ENCODE measurements at regions not wholly inside any gene's neighbourhood (a gene's known extent, or its start where the extent isn't known, plus 50 kb on each side); places are given as distances from the start of the nearest gene placed in this dataset.

- WGBS (ENCODE audit: insufficient coverage), result 96% methylated on average over 8 of the region's 11 CpGs
- Histone ChIP-seq H3K27me3 (replicated peaks in 1 of 2; ENCODE audit: control insufficient read depth in 2 of 2, extremely low read depth in 1 of 2, insufficient read depth in 2 of 2, low read length in 1 of 2) (peaks cover 0 to 10% of the 10 kb centered on the region in 2 experiments), H3K9me3 (no peaks in the 10 kb centered on the region), H3K4me1 (ENCODE audit: control insufficient read depth in 1 of 2, extremely low read depth in 1 of 2, insufficient read depth in 2 of 2, low read length in 2 of 2) (no peaks in the 10 kb centered on the region), H3K4me3 (ENCODE audit: control insufficient read depth in 1 of 2, extremely low read depth in 1 of 2, low read length in 1 of 2) (no peak overlapping the region), H3K36me3 (ENCODE audit: control insufficient read depth in 2 of 2, extremely low read depth in 1 of 2, insufficient read depth in 1 of 2, low read length in 1 of 2) (no peaks in the 10 kb centered on the region), H3K27ac (ENCODE audit: low read length) (no peak overlapping the region)
- no peaks in the 10 kb centered on the region for H3K4me1 Mint-ChIP-seq
- ChIA-PET CTCF (no interaction called here), POLR2A (no interaction called here)
- no peak for ATAC-seq (replicated peaks in 1 of 4)
- no peak overlapping the region for H3K4me3 Mint-ChIP-seq
- no peak for DNase-seq
- no peak overlapping the region for H3K27ac Mint-ChIP-seq
- H3K9me3 Mint-ChIP-seq, result peaks cover 0 to 4% (median 0%) of the 10 kb centered on the region in 3 donors
- no peaks in the 10 kb centered on the region for H3K36me3 Mint-ChIP-seq
- peaks cover 2 to 3% of the 10 kb centered on the region in 2 donors for H3K27me3 Mint-ChIP-seq
These were observed 420.5 kb downstream of the TCERG1L start for GRCh38 chr10:130891066-130891465.

GRCh38 chr10:130894471-130894870 is 417.1 kb downstream of the TCERG1L start:
- Mint-ChIP-seq H3K4me1 (no peaks in the 10 kb centered on the region), H3K27me3 (no peaks in the 10 kb centered on the region), H3K27ac (no peak overlapping the region), H3K9me3 (peaks cover 0 to 4% (median 0%) of the 10 kb centered on the region in 3 donors), H3K36me3 (no peaks in the 10 kb centered on the region), H3K4me3 (no peak overlapping the region)
- Histone ChIP-seq H3K4me1 (ENCODE audit: control insufficient read depth in 1 of 2, extremely low read depth in 1 of 2, insufficient read depth in 2 of 2, low read length in 2 of 2) (no peaks in the 10 kb centered on the region), H3K27ac (ENCODE audit: low read length) (no peak overlapping the region), H3K27me3 (replicated peaks in 1 of 2; ENCODE audit: control insufficient read depth in 2 of 2, extremely low read depth in 1 of 2, insufficient read depth in 2 of 2, low read length in 1 of 2) (peaks cover 0 to 7% of the 10 kb centered on the region in 2 experiments), H3K9me3 (no peaks in the 10 kb centered on the region), H3K36me3 (ENCODE audit: control insufficient read depth in 2 of 2, extremely low read depth in 1 of 2, insufficient read depth in 1 of 2, low read length in 1 of 2) (no peaks in the 10 kb centered on the region), H3K4me3 (ENCODE audit: control insufficient read depth in 1 of 2, extremely low read depth in 1 of 2, low read length in 1 of 2) (no peak overlapping the region)
- 53% methylated on average over 3 of the region's 7 CpGs for WGBS (ENCODE audit: insufficient coverage)
- ATAC-seq (replicated peaks in 1 of 4) (no peak), DNase-seq (no peak)
- POLR2A ChIA-PET, result no interaction called here
- CTCF ChIA-PET, result no interaction called here

GRCh38 chr10:130895161-130895560 is 416.4 kb downstream of the TCERG1L start:
- Mint-ChIP-seq H3K4me1 (no peaks in the 10 kb centered on the region), H3K9me3 (peaks cover 0 to 4% (median 0%) of the 10 kb centered on the region in 3 donors), H3K27me3 (no peaks in the 10 kb centered on the region), H3K36me3 (no peaks in the 10 kb centered on the region), H3K4me3 (no peak overlapping the region), H3K27ac (no peak overlapping the region)
- Histone ChIP-seq H3K27ac (ENCODE audit: low read length) (no peak overlapping the region), H3K4me3 (ENCODE audit: control insufficient read depth in 1 of 2, extremely low read depth in 1 of 2, low read length in 1 of 2) (no peak overlapping the region), H3K4me1 (ENCODE audit: control insufficient read depth in 1 of 2, extremely low read depth in 1 of 2, insufficient read depth in 2 of 2, low read length in 2 of 2) (no peaks in the 10 kb centered on the region), H3K27me3 (replicated peaks in 1 of 2; ENCODE audit: control insufficient read depth in 2 of 2, extremely low read depth in 1 of 2, insufficient read depth in 2 of 2, low read length in 1 of 2) (peaks cover 0 to 7% of the 10 kb centered on the region in 2 experiments), H3K36me3 (ENCODE audit: control insufficient read depth in 2 of 2, extremely low read depth in 1 of 2, insufficient read depth in 1 of 2, low read length in 1 of 2) (no peaks in the 10 kb centered on the region), H3K9me3 (no peaks in the 10 kb centered on the region)
- ChIA-PET CTCF (no interaction called here), POLR2A (no interaction called here)
- no peak for ATAC-seq (replicated peaks in 1 of 4)
- whole genome bisulfite sequencing (ENCODE audit: insufficient coverage), result no CpG with 5 or more reads among the region's 3 CpGs
- DNase-seq, result no peak

- Histone ChIP-seq H3K9me3 (no peaks in the 10 kb centered on the region), H3K27ac (ENCODE audit: low read length) (no peak overlapping the region), H3K27me3 (replicated peaks in 1 of 2; ENCODE audit: control insufficient read depth in 2 of 2, extremely low read depth in 1 of 2, insufficient read depth in 2 of 2, low read length in 1 of 2) (peaks cover 0 to 7% of the 10 kb centered on the region in 2 experiments), H3K36me3 (ENCODE audit: control insufficient read depth in 2 of 2, extremely low read depth in 1 of 2, insufficient read depth in 1 of 2, low read length in 1 of 2) (no peaks in the 10 kb centered on the region), H3K4me3 (ENCODE audit: control insufficient read depth in 1 of 2, extremely low read depth in 1 of 2, low read length in 1 of 2) (no peak overlapping the region), H3K4me1 (ENCODE audit: control insufficient read depth in 1 of 2, extremely low read depth in 1 of 2, insufficient read depth in 2 of 2, low read length in 2 of 2) (no peaks in the 10 kb centered on the region)
- no peaks in the 10 kb centered on the region for H3K9me3 Mint-ChIP-seq
- no peak for ATAC-seq (replicated peaks in 1 of 4)
- no peaks in the 10 kb centered on the region for H3K4me1 Mint-ChIP-seq
- DNase-seq, result no peak
- H3K4me3 Mint-ChIP-seq, result no peak overlapping the region
- WGBS (ENCODE audit: insufficient coverage), result 84% methylated on average over 4 of the region's 5 CpGs
- CTCF ChIA-PET, result no interaction called here
- H3K27ac Mint-ChIP-seq, result no peak overlapping the region
- H3K36me3 Mint-ChIP-seq, result no peaks in the 10 kb centered on the region
- H3K27me3 Mint-ChIP-seq, result no peaks in the 10 kb centered on the region
- POLR2A ChIA-PET, result no interaction called here
These were observed 413.7 kb downstream of the TCERG1L start for GRCh38 chr10:130897815-130898214.

GRCh38 chr10:130898381-130898780 is 413.1 kb downstream of the TCERG1L start:
- Mint-ChIP-seq H3K27me3 (no peaks in the 10 kb centered on the region), H3K4me3 (no peak overlapping the region), H3K27ac (no peak overlapping the region), H3K9me3 (no peaks in the 10 kb centered on the region), H3K4me1 (no peaks in the 10 kb centered on the region), H3K36me3 (no peaks in the 10 kb centered on the region)
- H3K4me1 ChIP-seq (ENCODE audit: control insufficient read depth in 1 of 2, extremely low read depth in 1 of 2, insufficient read depth in 2 of 2, low read length in 2 of 2), result no peaks in the 10 kb centered on the region
- no peak for DNase-seq
- no peaks in the 10 kb centered on the region for H3K36me3 ChIP-seq (ENCODE audit: control insufficient read depth in 2 of 2, extremely low read depth in 1 of 2, insufficient read depth in 1 of 2, low read length in 1 of 2)
- H3K9me3 ChIP-seq, result no peaks in the 10 kb centered on the region
- no peak overlapping the region for H3K27ac ChIP-seq (ENCODE audit: low read length)
- ATAC-seq (replicated peaks in 1 of 4), result no peak
- CTCF ChIA-PET, result no interaction called here
- H3K27me3 ChIP-seq (replicated peaks in 1 of 2; ENCODE audit: control insufficient read depth in 2 of 2, extremely low read depth in 1 of 2, insufficient read depth in 2 of 2, low read length in 1 of 2), result peaks cover 0 to 7% of the 10 kb centered on the region in 2 experiments
- H3K4me3 ChIP-seq (ENCODE audit: control insufficient read depth in 1 of 2, extremely low read depth in 1 of 2, low read length in 1 of 2), result no peak overlapping the region
- 71% methylated on average over 5 of the region's 6 CpGs for WGBS (ENCODE audit: insufficient coverage)
- POLR2A ChIA-PET, result no interaction called here

GRCh38 chr10:130899856-130900255 is 411.7 kb downstream of the TCERG1L start:
- Histone ChIP-seq H3K4me1 (ENCODE audit: control insufficient read depth in 1 of 2, extremely low read depth in 1 of 2, insufficient read depth in 2 of 2, low read length in 2 of 2) (no peaks in the 10 kb centered on the region), H3K27me3 (replicated peaks in 1 of 2; ENCODE audit: control insufficient read depth in 2 of 2, extremely low read depth in 1 of 2, insufficient read depth in 2 of 2, low read length in 1 of 2) (peaks cover 0 to 7% of the 10 kb centered on the region in 2 experiments), H3K4me3 (ENCODE audit: control insufficient read depth in 1 of 2, extremely low read depth in 1 of 2, low read length in 1 of 2) (no peak overlapping the region), H3K36me3 (ENCODE audit: control insufficient read depth in 2 of 2, extremely low read depth in 1 of 2, insufficient read depth in 1 of 2, low read length in 1 of 2) (no peaks in the 10 kb centered on the region), H3K27ac (ENCODE audit: low read length) (no peak overlapping the region), H3K9me3 (no peaks in the 10 kb centered on the region)
- Mint-ChIP-seq H3K4me1 (no peaks in the 10 kb centered on the region), H3K27ac (no peak overlapping the region), H3K27me3 (no peaks in the 10 kb centered on the region), H3K4me3 (no peak overlapping the region), H3K9me3 (no peaks in the 10 kb centered on the region), H3K36me3 (no peaks in the 10 kb centered on the region)
- ATAC-seq (replicated peaks in 1 of 4) (no peak), DNase-seq (no peak)
- POLR2A ChIA-PET, result no interaction called here
- CTCF ChIA-PET, result no interaction called here
- WGBS (ENCODE audit: insufficient coverage), result 87% methylated on average over 4 of the region's 12 CpGs

GRCh38 chr10:130900441-130901160 is 410.9 kb downstream of the TCERG1L start:
- no peaks in the 10 kb centered on the region for H3K36me3 Mint-ChIP-seq
- H3K4me1 Mint-ChIP-seq, result no peaks in the 10 kb centered on the region
- H3K9me3 Mint-ChIP-seq, result no peaks in the 10 kb centered on the region
- H3K27ac Mint-ChIP-seq, result no peak overlapping the region
- no peaks in the 10 kb centered on the region for H3K36me3 ChIP-seq (ENCODE audit: control insufficient read depth in 2 of 2, extremely low read depth in 1 of 2, insufficient read depth in 1 of 2, low read length in 1 of 2)
- H3K4me3 Mint-ChIP-seq, result no peak overlapping the region
- no peaks in the 10 kb centered on the region for H3K4me1 ChIP-seq (ENCODE audit: control insufficient read depth in 1 of 2, extremely low read depth in 1 of 2, insufficient read depth in 2 of 2, low read length in 2 of 2)
- 77% methylated on average over 11 of the region's 14 CpGs for WGBS (ENCODE audit: insufficient coverage)
- H3K27ac ChIP-seq (ENCODE audit: low read length), result no peak overlapping the region
- H3K4me3 ChIP-seq (ENCODE audit: control insufficient read depth in 1 of 2, extremely low read depth in 1 of 2, low read length in 1 of 2), result no peak overlapping the region
- H3K27me3 ChIP-seq (replicated peaks in 1 of 2; ENCODE audit: control insufficient read depth in 2 of 2, extremely low read depth in 1 of 2, insufficient read depth in 2 of 2, low read length in 1 of 2), result peaks cover 0 to 4% of the 10 kb centered on the region in 2 experiments
- ATAC-seq (replicated peaks in 1 of 4) (no peak), DNase-seq (no peak)
- H3K27me3 Mint-ChIP-seq, result no peaks in the 10 kb centered on the region
- no peaks in the 10 kb centered on the region for H3K9me3 ChIP-seq
- POLR2A ChIA-PET, result no interaction called here
- CTCF ChIA-PET, result no interaction called here

All from T-cell (primary cell).